GM21526 (cell line): ENCODE measurements at regions not wholly inside any gene's neighbourhood (a gene's known extent, or its start where the extent isn't known, plus 50 kb on each side); places are given as distances from the start of the nearest gene placed in this dataset.
"Not testable (repeated sequence)": the region's sequence is repeated elsewhere in the genome, so short reads cannot be mapped to it uniquely, and the experiment has no call there.

Source experiments
- ATAC-seq: cut with Tn5 transposase; IDR thresholded peaks from one replicate; pipeline ENCODE4 v1.9.1; 2021; ENCODE audit warnings: moderate library complexity; ENCODE audit not compliant: unreplicated experiment, low FRiP score

GRCh38 chr13:55106509-55106908 is 2034.2 kb upstream of the PRR20A start:
- no peak for ATAC-seq

GRCh38 chr13:55120631-55121030 is 2020.1 kb upstream of the PRR20A start:
- ATAC-seq = no peak

- ATAC-seq = no peak
These were observed 1985.7 kb upstream of the PRR20A start for GRCh38 chr13:55155046-55155445.

- no peak for ATAC-seq
These were observed 1981.0 kb upstream of the PRR20A start for GRCh38 chr13:55159765-55160164.

GRCh38 chr13:55160867-55161266 is 1979.9 kb upstream of the PRR20A start:
- ATAC-seq = no peak

- not testable (repeated sequence) for ATAC-seq
These were observed 1962.1 kb upstream of the PRR20A start for GRCh38 chr13:55178582-55178981.

GRCh38 chr13:55190996-55191395 is 1949.7 kb upstream of the PRR20A start:
- ATAC-seq = no peak

- ATAC-seq = no peak
These were observed 1941.6 kb upstream of the PRR20A start for GRCh38 chr13:55199134-55199533.

GRCh38 chr13:55214841-55215345 is 1925.8 kb upstream of the PRR20A start:
- no peak for ATAC-seq

- ATAC-seq = no peak
These were observed 1921.2 kb upstream of the PRR20A start for GRCh38 chr13:55219538-55219937.

- ATAC-seq = no peak
These were observed 1910.7 kb upstream of the PRR20A start for GRCh38 chr13:55229906-55230569.

- ATAC-seq = no peak
These were observed 1910.2 kb upstream of the PRR20A start for GRCh38 chr13:55230570-55230908.

GRCh38 chr13:55234311-55234710 is 1906.4 kb upstream of the PRR20A start:
- no peak for ATAC-seq

- ATAC-seq = no peak
These were observed 1895.6 kb upstream of the PRR20A start for GRCh38 chr13:55245005-55245644.

GRCh38 chr13:55255236-55255635 is 1885.5 kb upstream of the PRR20A start:
- no peak for ATAC-seq

GRCh38 chr13:55263045-55263444 is 1877.7 kb upstream of the PRR20A start:
- no peak for ATAC-seq

- ATAC-seq = no peak
These were observed 1874.1 kb upstream of the PRR20A start for GRCh38 chr13:55266644-55267043.

- ATAC-seq = no peak
These were observed 1842.5 kb upstream of the PRR20A start for GRCh38 chr13:55298201-55298600.

- ATAC-seq = no peak
These were observed 1838.2 kb upstream of the PRR20A start for GRCh38 chr13:55302568-55302967.

GRCh38 chr13:55307909-55308308 is 1832.8 kb upstream of the PRR20A start:
- no peak for ATAC-seq

GRCh38 chr13:55341891-55342290 is 1798.8 kb upstream of the PRR20A start:
- ATAC-seq = no peak

GRCh38 chr13:55345224-55345623 is 1795.5 kb upstream of the PRR20A start:
- ATAC-seq = no peak
